BJ (cell line): ENCODE measurements at regions not wholly inside any gene's neighbourhood (a gene's known extent, or its start where the extent isn't known, plus 50 kb on each side); places are given as distances from the start of the nearest gene placed in this dataset.

Source experiments
- CTCF ChIA-PET: fragments of 350-600 bp; formaldehyde crosslinking; extraction: SDS; loops from one replicate; lab custom pipeline; 2021; ENCODE audit warnings: antibody characterized with exemption, inconsistent platforms; lab: Yijun Ruan, JAX
- POLR2A ChIA-PET: fragments of 300-600 bp; sonication (Branson Sonifier 250); formaldehyde crosslinking; extraction: SDS; loops from one replicate; lab custom pipeline; 2021; ENCODE audit warnings: antibody characterized with exemption; lab: Charles Lee
- DNase-seq: peaks from one replicate; pipeline ENCODE4 v3.0.0-alpha.2; 2011; ENCODE audit warnings: low read depth
- H3K27me3 ChIP-seq: 2 replicates; pipeline ENCODE4 v1.6.0; 2011; ENCODE audit warnings: low read length; ENCODE audit not compliant: control insufficient read depth, insufficient read depth
- H3K36me3 ChIP-seq: 2 replicates; pipeline ENCODE4 v1.5.1; 2011; ENCODE audit warnings: low read length; ENCODE audit not compliant: control insufficient read depth, insufficient read depth
- H3K4me3 ChIP-seq: 2 replicates; pipeline ENCODE4 v1.5.1; 2011; ENCODE audit warnings: low read depth, mild to moderate bottlenecking, control low read depth, low read length
- CTCF ChIP-seq: IDR thresholded peaks from 2 replicates; pipeline ENCODE4 v1.5.1; 2011; ENCODE audit warnings: low read depth, mild to moderate bottlenecking, control low read depth, inconsistent platforms, low read length, moderate library complexity; ENCODE audit not compliant: insufficient read depth

GRCh38 chr7:81534996-81535395 lies 234.9 kb downstream of the HGF start:
- CTCF ChIA-PET: no interaction called here
- Histone ChIP-seq H3K36me3 (no peaks in the 10 kb centered on the region), H3K27me3 (no peaks in the 10 kb centered on the region), H3K4me3 (no peak overlapping the region)
- TF ChIP-seq CTCF: no peak
- DNase-seq: no peak
- POLR2A ChIA-PET: no interaction called here

DNA sequence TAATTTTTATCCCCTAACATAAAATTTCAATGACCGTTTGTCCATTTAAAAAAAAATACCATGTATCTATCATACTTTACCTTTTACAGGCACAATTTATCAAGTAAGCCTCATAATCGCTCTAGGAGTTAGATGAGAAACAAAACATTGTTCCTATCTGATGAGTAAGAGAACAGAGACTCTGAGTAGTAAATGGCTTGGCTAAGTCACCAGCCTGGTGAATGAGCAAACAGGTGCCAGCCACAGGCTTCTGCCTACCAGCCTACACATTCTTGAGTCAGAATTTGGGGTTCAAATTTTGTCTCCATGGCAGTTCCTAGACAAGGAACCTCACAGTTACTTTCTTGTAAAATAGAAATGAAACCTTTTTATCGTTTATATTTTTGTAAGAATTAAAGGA lies 235.4 kb downstream of the HGF start:
- Histone ChIP-seq H3K27me3 (no peaks in the 10 kb centered on the region), H3K36me3 (no peaks in the 10 kb centered on the region), H3K4me3 (no peak overlapping the region)
- TF ChIP-seq CTCF: no peak
- CTCF ChIA-PET: no interaction called here
- POLR2A ChIA-PET: no interaction called here
- DNase-seq: no peak

- Histone ChIP-seq H3K4me3 (no peak overlapping the region), H3K36me3 (no peaks in the 10 kb centered on the region), H3K27me3 (no peaks in the 10 kb centered on the region)
- TF ChIP-seq CTCF: no peak
- ChIA-PET POLR2A (no interaction called here), CTCF (no interaction called here)
- DNase-seq: no peak
These were observed 235.9 kb downstream of the HGF start for GRCh38 chr7:81533931-81534330.

GRCh38 chr7:81533426-81533825 lies 236.4 kb downstream of the HGF start:
- DNase-seq: no peak
- Histone ChIP-seq H3K4me3 (no peak overlapping the region), H3K27me3 (no peaks in the 10 kb centered on the region), H3K36me3 (no peaks in the 10 kb centered on the region)
- CTCF ChIA-PET: no interaction called here
- TF ChIP-seq CTCF: no peak
- POLR2A ChIA-PET: no interaction called here

DNA sequence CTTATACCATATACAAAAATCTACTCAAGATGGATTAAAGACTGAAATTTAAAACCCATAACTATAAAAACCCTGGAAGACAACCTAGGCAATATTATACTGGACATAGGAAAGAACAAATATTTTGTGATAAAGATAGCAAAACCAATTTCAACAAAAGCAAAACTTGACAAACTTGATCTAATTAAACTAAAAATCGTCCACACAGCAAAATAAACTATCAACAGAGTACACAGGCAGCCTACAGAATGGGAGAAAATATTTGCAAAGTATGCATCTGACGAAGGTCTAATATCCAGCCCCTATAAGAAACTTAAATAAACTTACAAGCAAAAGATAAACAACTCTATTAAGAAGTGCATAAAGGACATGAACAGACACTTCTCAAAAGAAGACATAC lies 240.1 kb downstream of the HGF start:
- Histone ChIP-seq H3K4me3 (no peak overlapping the region), H3K36me3 (no peaks in the 10 kb centered on the region), H3K27me3 (no peaks in the 10 kb centered on the region)
- CTCF ChIA-PET: no interaction called here
- no peak for DNase-seq
- POLR2A ChIA-PET: no interaction called here
- TF ChIP-seq CTCF: no peak

GRCh38 chr7:81527651-81528050 lies 242.2 kb downstream of the HGF start:
- Histone ChIP-seq H3K4me3 (no peak overlapping the region), H3K27me3 (no peaks in the 10 kb centered on the region), H3K36me3 (no peaks in the 10 kb centered on the region)
- ChIA-PET CTCF (no interaction called here), POLR2A (no interaction called here)
- DNase-seq: no peak
- TF ChIP-seq CTCF: no peak
